ENCODE measurements at regions not wholly inside any gene's neighbourhood (a gene's known extent, or its start where the extent isn't known, plus 50 kb on each side); places are given as distances from the start of the nearest gene placed in this dataset.
A peak's percentile ranks its signal among the peaks of the same experiment; 100 is the strongest.

DNA sequence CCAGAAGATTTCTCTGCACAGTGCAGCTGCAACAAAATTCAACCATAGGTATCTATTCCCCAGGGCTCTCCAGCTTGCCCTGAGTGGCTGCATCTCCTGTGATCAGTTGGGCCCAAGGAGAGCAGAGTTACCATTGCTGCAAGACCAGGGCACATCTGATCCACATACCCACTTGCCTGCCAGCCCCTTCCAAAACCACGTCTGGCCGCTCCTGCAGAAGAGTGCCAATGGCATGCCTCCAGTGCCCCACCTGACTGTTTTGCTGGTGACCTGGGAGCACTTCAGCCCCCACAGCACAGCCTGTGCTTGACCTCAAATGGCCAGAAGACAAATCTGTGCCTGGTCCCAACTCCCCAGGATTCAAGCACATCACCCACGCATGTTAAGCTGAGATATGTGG lies 526.1 kb upstream of the GBE1 start:
- ATAC-seq = no peak
- TF ChIP-seq ZC3H10 (CRISPR knock-in tag; IDR thresholded peaks at IDR 0.05) = no peak
- TF ChIP-seq TCF4 (CRISPR knock-in tag; IDR thresholded peaks at IDR 0.05; ENCODE audit: borderline replicate concordance) = no peak
- TF ChIP-seq ARNTL (CRISPR knock-in tag; IDR thresholded peaks at IDR 0.05; ENCODE audit: borderline replicate concordance, low read depth) = no peak
- TF ChIP-seq ISL1 (CRISPR knock-in tag; IDR thresholded peaks at IDR 0.05) = no peak
- TF ChIP-seq ZNF8 (CRISPR knock-in tag; IDR thresholded peaks at IDR 0.05) = no peak
- no peak for TF ChIP-seq PPARA (CRISPR knock-in tag; IDR thresholded peaks at IDR 0.05; ENCODE audit: borderline replicate concordance)
- no peak for TF ChIP-seq POU6F1 (CRISPR knock-in tag; IDR thresholded peaks at IDR 0.05; ENCODE audit: borderline replicate concordance, low read depth)
- no peak for TF ChIP-seq SNAI2 (CRISPR knock-in tag; IDR thresholded peaks at IDR 0.05)
- TF ChIP-seq, protein P1, sequence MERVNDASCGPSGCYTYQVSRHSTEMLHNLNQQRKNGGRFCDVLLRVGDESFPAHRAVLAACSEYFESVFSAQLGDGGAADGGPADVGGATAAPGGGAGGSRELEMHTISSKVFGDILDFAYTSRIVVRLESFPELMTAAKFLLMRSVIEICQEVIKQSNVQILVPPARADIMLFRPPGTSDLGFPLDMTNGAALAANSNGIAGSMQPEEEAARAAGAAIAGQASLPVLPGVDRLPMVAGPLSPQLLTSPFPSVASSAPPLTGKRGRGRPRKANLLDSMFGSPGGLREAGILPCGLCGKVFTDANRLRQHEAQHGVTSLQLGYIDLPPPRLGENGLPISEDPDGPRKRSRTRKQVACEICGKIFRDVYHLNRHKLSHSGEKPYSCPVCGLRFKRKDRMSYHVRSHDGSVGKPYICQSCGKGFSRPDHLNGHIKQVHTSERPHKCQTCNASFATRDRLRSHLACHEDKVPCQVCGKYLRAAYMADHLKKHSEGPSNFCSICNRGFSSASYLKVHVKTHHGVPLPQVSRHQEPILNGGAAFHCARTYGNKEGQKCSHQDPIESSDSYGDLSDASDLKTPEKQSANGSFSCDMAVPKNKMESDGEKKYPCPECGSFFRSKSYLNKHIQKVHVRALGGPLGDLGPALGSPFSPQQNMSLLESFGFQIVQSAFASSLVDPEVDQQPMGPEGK (CRISPR knock-in tag; IDR thresholded peaks at IDR 0.05; ENCODE audit: borderline replicate concordance) = no peak
- no peak for TF ChIP-seq RARB (CRISPR knock-in tag; IDR thresholded peaks at IDR 0.05)
- no peak for TF ChIP-seq BACH2 (CRISPR knock-in tag; IDR thresholded peaks at IDR 0.05; ENCODE audit: borderline replicate concordance)
- no peak for TF ChIP-seq GLIS3 (CRISPR knock-in tag; IDR thresholded peaks at IDR 0.05)
- TF ChIP-seq, protein P2, sequence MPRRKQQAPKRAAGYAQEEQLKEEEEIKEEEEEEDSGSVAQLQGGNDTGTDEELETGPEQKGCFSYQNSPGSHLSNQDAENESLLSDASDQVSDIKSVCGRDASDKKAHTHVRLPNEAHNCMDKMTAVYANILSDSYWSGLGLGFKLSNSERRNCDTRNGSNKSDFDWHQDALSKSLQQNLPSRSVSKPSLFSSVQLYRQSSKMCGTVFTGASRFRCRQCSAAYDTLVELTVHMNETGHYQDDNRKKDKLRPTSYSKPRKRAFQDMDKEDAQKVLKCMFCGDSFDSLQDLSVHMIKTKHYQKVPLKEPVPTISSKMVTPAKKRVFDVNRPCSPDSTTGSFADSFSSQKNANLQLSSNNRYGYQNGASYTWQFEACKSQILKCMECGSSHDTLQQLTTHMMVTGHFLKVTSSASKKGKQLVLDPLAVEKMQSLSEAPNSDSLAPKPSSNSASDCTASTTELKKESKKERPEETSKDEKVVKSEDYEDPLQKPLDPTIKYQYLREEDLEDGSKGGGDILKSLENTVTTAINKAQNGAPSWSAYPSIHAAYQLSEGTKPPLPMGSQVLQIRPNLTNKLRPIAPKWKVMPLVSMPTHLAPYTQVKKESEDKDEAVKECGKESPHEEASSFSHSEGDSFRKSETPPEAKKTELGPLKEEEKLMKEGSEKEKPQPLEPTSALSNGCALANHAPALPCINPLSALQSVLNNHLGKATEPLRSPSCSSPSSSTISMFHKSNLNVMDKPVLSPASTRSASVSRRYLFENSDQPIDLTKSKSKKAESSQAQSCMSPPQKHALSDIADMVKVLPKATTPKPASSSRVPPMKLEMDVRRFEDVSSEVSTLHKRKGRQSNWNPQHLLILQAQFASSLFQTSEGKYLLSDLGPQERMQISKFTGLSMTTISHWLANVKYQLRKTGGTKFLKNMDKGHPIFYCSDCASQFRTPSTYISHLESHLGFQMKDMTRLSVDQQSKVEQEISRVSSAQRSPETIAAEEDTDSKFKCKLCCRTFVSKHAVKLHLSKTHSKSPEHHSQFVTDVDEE (CRISPR knock-in tag; IDR thresholded peaks at IDR 0.05) = no peak
- no peak for TF ChIP-seq ZNF70 (CRISPR knock-in tag; IDR thresholded peaks at IDR 0.05)

DNA sequence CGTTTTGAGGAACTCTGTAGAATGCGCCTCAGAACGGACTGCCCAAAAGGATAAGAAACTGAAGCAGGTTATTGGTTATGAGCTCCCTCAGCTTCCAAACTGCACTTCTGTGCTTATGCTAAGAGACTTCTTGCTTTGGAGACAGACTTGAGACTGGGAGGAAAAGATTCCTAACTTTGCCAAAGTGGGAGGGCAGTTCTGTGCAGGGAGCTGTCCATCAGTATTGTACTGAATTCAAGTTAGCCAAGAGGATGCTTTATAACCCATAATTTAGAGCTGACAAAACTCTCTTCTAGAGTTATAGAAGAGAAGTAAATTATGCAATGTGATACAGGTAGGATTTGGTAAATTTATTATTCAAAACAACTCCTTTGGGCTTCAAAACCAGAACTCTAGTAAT lies 519.8 kb upstream of the GBE1 start:
- TF ChIP-seq PPARA (CRISPR knock-in tag; IDR thresholded peaks at IDR 0.05; ENCODE audit: borderline replicate concordance) (no peak), ISL1 (CRISPR knock-in tag; IDR thresholded peaks at IDR 0.05) (no peak), GLIS3 (CRISPR knock-in tag; IDR thresholded peaks at IDR 0.05) (no peak), ZC3H10 (CRISPR knock-in tag; IDR thresholded peaks at IDR 0.05) (no peak), ZFP3 (CRISPR knock-in tag; IDR thresholded peaks at IDR 0.05) (no peak), TOX (CRISPR knock-in tag; IDR thresholded peaks at IDR 0.05; ENCODE audit: borderline replicate concordance) (no peak), POU6F1 (CRISPR knock-in tag; IDR thresholded peaks at IDR 0.05; ENCODE audit: borderline replicate concordance, low read depth) (no peak), RARB (CRISPR knock-in tag; IDR thresholded peaks at IDR 0.05) (no peak), SNAI2 (CRISPR knock-in tag; IDR thresholded peaks at IDR 0.05) (no peak), ARNTL (CRISPR knock-in tag; IDR thresholded peaks at IDR 0.05; ENCODE audit: borderline replicate concordance, low read depth) (no peak), ZNF70 (CRISPR knock-in tag; IDR thresholded peaks at IDR 0.05) (no peak), BACH2 (CRISPR knock-in tag; IDR thresholded peaks at IDR 0.05; ENCODE audit: borderline replicate concordance) (no peak), ESRRG (CRISPR knock-in tag; IDR thresholded peaks at IDR 0.05) (no peak), OSR1 (CRISPR knock-in tag; IDR thresholded peaks at IDR 0.05) (no peak), ZNF8 (CRISPR knock-in tag; IDR thresholded peaks at IDR 0.05) (no peak), CSDC2 (CRISPR knock-in tag; IDR thresholded peaks at IDR 0.05) (no peak)
- TF ChIP-seq, protein P3, sequence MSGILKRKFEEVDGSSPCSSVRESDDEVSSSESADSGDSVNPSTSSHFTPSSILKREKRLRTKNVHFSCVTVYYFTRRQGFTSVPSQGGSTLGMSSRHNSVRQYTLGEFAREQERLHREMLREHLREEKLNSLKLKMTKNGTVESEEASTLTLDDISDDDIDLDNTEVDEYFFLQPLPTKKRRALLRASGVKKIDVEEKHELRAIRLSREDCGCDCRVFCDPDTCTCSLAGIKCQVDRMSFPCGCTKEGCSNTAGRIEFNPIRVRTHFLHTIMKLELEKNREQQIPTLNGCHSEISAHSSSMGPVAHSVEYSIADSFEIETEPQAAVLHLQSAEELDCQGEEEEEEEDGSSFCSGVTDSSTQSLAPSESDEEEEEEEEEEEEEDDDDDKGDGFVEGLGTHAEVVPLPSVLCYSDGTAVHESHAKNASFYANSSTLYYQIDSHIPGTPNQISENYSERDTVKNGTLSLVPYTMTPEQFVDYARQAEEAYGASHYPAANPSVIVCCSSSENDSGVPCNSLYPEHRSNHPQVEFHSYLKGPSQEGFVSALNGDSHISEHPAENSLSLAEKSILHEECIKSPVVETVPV (CRISPR knock-in tag; IDR thresholded peaks at IDR 0.05) = no peak
- TF ChIP-seq, protein P4, sequence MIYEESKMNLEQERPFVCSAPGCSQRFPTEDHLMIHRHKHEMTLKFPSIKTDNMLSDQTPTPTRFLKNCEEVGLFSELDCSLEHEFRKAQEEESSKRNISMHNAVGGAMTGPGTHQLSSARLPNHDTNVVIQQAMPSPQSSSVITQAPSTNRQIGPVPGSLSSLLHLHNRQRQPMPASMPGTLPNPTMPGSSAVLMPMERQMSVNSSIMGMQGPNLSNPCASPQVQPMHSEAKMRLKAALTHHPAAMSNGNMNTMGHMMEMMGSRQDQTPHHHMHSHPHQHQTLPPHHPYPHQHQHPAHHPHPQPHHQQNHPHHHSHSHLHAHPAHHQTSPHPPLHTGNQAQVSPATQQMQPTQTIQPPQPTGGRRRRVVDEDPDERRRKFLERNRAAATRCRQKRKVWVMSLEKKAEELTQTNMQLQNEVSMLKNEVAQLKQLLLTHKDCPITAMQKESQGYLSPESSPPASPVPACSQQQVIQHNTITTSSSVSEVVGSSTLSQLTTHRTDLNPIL (CRISPR knock-in tag; IDR thresholded peaks at IDR 0.05; ENCODE audit: low read depth) = no peak
- TF ChIP-seq, protein P2 (CRISPR knock-in tag; IDR thresholded peaks at IDR 0.05) = no peak

More for the DNA sequence above, 519.8 kb upstream of the GBE1 start:
- 0 out of 3 replicates have a peak, but pooled peaks have one; percentile 31 for ATAC-seq
